H54 (cell line): ENCODE measurements at regions not wholly inside any gene's neighbourhood (a gene's known extent, or its start where the extent isn't known, plus 50 kb on each side); places are given as distances from the start of the nearest gene placed in this dataset.
A peak's percentile ranks its signal among the peaks of the same experiment; 100 is the strongest.
"Not testable (repeated sequence)": the region's sequence is repeated elsewhere in the genome, so short reads cannot be mapped to it uniquely, and the experiment has no call there.

Experiments
- DNase-seq: peaks from one replicate; pipeline ENCODE4 v3.0.0; 2011; ENCODE audit warnings: low spot score, mixed read lengths; ENCODE audit not compliant: insufficient read length
- FAIRE-seq: peaks from 3 replicates; lab custom pipeline; 2011; peaks lifted over from hg19 to GRCh38; lab: Jason Lieb, UNC
- POLR2A ChIP-seq: IDR thresholded peaks from 2 replicates; pipeline ENCODE4 v1.6.1; 2011; ENCODE audit warnings: low read depth, mild to moderate bottlenecking, low read length

DNA sequence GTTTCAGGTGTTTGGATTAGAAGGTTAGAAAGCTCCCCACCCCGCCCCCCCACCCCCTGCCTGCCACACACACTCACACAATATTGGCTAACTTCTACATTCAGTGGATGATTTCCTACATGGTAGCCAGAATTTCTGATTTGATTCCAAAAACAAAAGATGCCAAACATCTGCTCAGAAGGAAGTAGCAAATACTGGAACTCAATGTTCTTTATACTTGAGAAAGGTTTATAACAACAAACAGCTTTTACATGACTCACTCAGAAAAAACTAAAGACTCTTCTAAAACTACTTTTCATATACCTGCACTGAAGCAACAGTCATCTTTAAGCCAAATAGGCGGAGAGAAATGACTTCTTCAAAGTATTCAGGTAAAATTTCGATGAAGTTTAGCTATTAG lies 750.5 kb upstream of the POU3F4 start:
- TF ChIP-seq POLR2A: no peak

DNA sequence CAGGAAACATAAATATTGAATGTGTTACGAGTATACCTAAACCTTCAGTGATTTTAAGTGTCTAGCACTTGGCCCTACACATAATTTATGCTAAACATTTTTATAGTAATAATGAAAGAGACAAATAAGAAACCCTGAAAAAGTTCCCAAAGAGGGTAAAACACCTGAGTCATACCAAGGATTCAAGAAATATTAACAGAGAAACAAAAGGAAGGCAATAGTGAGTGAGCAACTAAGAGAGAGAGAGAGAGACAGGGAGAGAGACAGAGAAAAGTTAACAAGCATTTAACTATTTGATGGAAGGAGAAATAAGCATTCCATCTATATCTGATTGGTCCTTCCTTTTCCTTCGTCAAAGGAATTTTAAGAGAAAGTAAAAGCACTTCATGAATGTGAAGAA lies 743.6 kb upstream of the POU3F4 start:
- DNase-seq (no peak), FAIRE-seq (no peak)
- TF ChIP-seq POLR2A: no peak

More for the DNA sequence above, 750.5 kb upstream of the POU3F4 start:
- no peak for DNase-seq
- no peak for FAIRE-seq

DNA sequence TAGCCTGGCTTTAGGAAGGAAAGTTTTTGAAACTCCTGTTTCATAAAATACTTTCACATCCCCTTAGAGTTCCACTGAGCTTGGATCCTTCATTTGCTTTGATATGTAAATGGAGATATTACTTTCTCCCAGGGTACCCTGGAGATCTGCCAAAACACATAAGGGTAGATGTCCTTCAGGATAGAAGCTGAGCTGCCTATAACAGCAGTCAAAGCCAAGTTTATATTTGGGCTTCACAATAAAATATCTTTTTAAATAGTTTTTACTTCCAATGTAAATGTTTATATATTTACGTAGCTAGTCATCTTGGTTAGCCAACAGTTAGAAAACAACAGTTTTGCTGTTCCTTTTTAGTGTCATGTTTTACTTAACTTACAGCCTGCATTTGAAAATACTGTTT lies 742.3 kb upstream of the POU3F4 start:
- FAIRE-seq: no peak
- DNase-seq: no peak
- TF ChIP-seq POLR2A: no peak

DNA sequence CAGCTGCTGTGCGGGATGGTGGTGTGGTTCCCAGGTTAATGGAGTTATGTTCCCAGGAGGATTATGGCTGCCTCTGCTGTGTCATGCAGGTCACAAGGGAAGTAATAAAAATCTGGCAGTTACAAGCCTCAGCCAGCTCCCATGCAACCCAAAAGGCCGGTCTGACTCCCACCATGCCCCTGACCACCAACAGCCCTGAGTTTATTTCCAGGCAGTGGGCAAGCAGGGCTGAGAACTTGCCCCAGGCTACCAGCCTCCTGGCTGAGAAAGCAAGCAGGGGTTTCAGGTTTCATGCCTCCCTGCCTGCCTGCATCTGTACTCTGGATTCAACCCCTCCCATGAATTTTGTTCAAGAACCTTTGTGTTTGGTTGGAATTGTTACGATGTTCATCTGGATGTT lies 732.7 kb upstream of the POU3F4 start:
- no peak for FAIRE-seq
- no peak for DNase-seq
- no peak for TF ChIP-seq POLR2A

DNA sequence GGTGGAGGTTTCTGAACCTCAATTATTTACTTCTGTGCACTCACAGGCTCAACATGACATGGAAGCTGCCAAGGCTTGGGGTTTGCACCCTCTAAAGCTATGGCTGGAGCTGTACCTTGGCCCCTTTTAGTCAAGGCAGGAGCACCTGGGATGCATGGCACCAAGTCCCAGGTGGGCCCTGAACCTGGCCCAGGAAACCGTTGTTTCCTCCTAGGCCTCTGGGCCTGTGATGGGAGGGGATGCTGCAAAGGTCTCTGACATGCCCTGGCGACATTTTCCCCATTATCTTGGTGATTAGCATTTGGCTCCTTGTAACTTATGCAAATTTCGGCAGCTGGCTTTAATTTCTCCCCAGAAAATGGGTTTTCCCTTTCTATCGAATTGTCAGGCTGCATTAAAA lies 726.1 kb upstream of the POU3F4 start:
- TF ChIP-seq POLR2A: no peak
- no peak for DNase-seq
- no peak for FAIRE-seq

DNA sequence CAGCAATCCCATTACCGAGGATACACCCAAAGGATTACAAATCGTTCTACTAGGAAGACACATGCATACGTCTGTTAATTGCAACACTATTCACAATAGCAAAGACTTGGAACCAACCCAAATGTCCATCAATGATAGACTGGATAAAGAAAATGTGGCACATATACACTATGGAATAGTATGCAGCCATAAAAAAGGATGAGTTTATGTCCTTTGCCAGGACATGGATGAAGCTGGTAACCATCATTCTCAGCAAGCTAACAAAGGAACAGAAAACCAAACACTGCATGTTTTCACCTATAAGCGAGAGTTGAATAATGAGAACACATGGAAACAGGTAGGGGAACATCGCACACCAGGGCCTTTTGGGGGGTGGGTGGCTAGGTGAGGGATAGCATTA lies 695.2 kb upstream of the POU3F4 start:
- not testable (repeated sequence) for FAIRE-seq, DNase-seq

DNA sequence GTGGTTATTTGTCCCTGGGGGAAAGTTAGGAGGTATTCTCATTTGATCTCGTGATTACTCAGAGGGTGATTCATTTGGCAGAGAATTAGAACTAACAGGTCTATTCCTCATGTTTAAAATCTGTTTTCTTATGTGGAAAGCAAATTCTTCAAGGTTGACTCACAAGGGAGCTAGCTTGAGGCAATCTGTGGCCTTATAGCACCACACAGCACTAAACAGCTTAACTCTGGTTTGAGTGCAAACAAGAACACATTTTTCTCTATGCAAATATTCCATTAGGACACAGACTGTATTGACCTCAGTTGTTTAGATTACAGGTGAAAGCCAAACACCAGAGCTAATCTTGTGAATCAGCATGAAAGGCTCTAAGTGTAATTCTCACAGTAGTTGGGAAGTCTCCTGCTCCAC lies 694.4 kb upstream of the POU3F4 start:
- DNase-seq (no peak), FAIRE-seq (peak; percentile 97)
- TF ChIP-seq POLR2A: no peak

DNA sequence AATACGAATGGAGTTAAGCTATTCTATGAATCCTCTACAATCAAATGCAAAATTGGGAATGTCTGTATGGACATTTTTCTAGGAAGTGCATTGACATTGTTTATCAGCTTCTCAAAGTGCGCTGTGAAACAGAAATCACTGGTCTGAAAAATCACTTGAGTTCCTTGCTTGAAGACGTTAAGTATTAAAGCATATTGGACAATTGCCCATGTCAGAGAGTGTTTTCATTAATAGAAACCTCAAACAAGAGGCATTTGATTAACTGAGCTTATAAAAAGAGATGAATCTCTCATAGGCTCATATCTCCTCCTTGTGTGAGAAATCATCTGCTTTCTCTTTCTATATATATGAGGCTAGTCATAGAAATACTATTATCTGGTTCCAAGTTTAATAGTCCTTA lies 692.1 kb upstream of the POU3F4 start:
- TF ChIP-seq POLR2A: no peak
- DNase-seq (no peak), FAIRE-seq (no peak)

DNA sequence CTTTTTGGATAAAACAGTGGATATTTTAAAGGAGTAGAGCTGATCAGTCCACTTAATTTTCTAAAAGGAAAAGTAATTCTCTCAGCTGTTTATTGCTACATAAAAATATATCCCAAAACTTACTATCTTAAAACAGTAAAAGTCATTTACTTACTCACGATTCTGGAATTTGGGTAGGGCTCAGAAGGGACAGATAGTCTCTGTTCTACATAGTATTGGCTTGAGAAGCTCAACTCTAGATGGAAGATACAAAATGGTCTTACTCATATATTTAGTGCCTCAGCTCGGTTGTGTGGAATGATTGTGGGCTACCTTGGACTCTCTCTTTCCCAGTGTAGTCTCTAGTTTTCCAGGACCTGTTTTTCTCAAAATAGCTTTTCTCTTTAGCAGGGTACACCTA lies 691.5 kb upstream of the POU3F4 start:
- DNase-seq: peak; percentile 1
- no peak for FAIRE-seq
- TF ChIP-seq POLR2A: no peak

DNA sequence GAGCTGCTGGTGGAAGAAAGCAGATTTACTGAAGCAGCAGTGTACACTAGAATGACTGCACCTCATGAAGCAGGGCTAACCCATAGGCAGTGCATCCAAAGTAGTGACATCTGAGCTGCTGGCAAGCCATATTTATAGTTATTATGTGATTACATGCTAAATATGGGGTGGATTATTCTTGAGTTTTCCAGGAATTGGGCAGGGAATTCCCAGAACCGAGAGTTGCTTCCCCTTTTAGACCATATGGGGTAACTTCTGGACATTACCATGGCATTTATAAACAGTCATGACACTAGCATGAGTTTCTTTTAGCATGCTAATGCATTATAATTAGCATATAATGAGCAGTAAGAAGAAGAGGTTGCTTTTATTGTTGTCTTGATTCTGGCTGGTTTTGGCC lies 665.8 kb upstream of the POU3F4 start:
- TF ChIP-seq POLR2A: no peak
- FAIRE-seq: no peak
- DNase-seq: no peak

DNA sequence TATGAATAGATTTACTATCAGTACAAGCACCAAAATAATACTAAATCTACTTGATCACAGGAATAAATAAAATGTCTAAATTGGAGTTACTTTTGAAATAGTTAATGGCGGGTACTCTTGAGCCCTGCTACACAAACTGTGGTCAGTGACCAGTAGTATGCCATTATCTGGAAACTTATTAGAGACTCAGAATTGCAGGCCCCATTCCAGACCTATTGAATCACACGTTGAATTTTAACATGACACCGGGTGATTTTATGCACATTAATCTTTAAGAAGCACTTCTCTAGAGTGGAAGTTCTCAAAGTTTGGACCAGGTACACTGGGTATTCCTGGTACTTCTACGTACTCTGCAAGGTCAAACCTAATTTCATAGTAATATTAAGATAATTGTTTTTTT lies 660.0 kb upstream of the POU3F4 start:
- DNase-seq (no peak), FAIRE-seq (no peak)
- TF ChIP-seq POLR2A: no peak
